HG02885 (cell line): ENCODE measurements at regions not wholly inside any gene's neighbourhood (a gene's known extent, or its start where the extent isn't known, plus 50 kb on each side); places are given as distances from the start of the nearest gene placed in this dataset.

Experiments
- ATAC-seq: cut with Tn5 transposase; IDR thresholded peaks from one replicate; pipeline ENCODE4 v1.9.1; 2021; ENCODE audit warnings: mild to moderate bottlenecking; ENCODE audit not compliant: unreplicated experiment, poor library complexity

DNA sequence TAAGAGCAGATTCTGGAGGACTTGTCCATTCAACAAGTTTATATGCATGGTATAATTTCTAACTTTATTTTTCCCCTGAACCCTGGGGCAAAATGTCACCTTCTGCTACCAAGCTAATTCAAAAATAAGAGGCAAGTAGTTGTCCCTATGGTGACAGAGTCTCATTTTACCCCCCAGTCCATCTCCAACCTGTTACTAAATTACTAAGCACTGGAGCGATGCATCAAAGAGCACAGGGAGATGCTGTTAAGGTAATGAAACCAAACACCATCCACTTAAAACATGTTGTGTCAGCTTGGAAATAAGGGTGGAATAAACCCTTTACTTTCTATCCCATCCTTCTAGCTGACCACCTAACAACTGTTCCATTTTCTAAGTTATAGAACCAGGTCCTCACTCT is 417.4 kb upstream of the ATP11B start:
- ATAC-seq, result no peak

DNA sequence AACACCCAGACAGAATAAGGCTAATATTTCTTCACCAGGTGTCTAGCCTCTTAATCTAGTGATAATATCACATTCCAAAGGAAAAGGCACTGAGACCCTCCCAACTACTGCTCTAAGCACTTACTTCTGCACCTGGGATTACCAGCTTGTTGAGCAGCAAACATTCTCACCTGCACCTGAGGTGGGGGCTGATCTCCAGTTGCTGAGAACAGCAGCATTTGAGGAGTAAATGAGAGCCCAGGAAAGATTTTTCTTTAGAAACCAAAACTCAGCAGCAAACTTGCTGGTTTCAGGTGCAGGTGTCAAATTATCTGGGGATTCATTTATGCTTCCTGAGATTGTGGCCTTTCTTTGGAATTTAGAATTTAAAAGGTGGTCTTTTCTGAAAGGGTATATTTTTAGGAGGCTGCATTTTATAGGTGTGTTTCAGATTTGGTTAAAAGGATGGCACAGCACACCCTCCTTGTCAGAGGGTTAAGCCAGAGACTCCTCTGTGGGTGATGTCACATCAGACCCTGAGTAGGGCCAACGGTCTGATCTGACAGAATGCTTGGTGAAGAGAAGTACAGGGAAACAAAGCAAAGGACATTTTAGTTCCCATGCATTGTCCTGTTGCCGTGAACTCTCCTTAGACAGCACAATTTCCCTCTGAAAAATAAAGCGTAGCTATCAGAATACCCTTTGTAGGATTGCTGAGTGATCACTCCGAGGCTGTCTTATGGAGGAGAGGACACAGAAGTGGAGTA is 411.0 kb upstream of the ATP11B start:
- no peak for ATAC-seq

DNA sequence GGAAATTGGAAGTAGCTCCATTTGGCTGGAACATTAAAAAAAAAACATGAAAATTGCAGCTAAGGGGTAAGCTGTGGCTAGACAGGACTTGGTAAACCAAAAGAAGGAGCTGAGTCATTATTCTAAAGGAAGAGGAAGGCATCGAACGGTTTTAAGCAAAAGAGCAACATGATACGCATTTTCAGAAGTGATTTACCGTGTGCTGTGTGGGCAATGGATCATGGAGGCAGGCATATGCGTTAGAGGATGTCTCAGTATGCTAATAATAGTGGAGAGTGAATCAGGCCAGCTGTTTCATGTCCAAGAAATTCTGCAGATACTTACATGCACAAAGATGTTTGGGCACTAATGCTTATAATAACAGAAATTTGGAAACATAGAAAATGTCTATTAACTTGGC is 409.1 kb upstream of the ATP11B start:
- ATAC-seq, result no peak

DNA sequence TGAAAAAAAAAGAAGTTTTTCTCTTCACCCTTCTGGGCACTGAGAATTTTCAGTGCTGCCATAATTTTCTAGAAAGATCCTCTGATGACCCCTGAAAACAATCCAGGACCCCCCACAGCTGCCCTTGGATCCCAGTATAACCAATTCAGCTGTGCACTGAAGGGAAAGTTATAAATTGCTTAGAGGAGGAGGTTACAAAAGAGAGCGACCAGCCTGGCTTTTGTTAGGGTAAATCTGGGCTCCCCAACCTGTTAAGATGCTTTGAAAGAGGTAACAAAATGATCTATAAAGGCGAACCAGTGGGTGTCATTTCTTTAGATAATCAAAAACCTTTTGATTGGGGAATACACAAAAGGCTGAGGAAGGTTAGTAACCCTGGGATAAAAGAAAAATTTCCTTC is 407.9 kb upstream of the ATP11B start:
- ATAC-seq, result no peak

DNA sequence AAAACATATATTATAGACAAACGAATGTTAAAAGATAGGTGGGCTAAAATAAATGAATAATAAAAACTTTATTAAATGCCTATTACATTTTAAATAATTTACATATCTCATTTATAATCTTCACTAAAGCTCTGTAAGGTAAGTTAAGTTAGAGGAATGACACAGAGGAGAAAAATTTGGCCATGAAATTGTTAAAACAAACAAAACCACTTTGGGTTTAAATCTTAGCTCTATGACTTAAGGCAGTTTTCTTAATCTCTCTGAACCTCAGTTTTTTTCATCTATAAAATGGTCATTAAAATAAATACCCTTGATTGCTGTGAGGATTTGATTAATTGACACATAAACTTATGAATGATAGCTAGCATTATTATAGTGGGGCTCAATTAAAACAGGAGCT is 404.8 kb upstream of the ATP11B start:
- no peak for ATAC-seq

DNA sequence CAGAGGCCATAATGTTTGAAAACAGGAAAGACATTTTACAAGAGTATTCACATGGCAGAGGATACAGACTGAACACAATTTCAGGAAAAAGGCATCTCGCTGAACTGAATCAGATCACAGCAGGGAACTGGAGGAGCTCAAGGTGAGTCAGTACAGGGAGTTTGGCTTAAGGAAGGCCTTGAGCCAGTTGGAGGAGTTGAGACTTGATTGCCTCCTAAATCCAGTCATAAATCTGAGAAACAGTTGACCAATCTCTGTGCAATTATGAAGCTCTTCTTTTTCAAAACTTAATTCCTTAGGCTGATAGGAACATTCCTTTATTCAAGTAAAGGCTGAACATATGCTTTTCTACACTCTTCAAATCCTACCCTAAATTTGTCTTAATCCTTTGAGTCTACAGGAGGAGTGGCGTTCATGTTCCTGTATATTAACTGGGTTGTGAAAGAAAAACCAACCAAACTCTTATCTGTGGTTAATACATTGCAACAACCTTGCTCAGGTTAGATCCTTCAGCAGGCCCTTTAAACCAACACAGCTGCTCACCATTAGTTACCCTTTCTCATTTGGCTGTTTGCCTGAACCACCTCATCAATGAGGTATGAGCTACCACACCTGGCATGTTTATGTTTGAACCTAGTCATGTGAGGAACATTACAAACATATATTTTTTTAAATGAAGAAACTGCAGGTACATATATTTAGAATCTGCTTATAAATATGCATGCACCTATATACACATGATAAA is 404.1 kb upstream of the ATP11B start:
- no peak for ATAC-seq

DNA sequence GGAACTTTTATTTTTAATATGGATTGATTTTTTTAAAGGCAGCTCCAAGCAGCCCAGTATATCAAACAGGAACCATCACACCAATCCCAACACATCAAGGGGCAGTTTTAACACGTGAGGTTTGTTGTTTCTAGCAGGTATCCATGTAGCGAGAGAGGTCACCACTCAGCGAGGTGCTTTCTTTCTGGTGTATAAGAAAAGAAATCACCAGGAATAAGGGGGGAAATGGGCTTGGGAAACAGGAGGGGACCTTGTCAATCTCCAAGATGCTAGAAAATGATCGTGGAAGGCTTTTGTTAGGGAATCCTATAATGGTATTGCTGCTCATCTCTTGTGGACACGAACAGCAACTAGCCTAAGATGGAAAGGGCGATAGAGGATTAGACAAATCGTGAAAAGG is 402.9 kb upstream of the ATP11B start:
- ATAC-seq, result no peak

DNA sequence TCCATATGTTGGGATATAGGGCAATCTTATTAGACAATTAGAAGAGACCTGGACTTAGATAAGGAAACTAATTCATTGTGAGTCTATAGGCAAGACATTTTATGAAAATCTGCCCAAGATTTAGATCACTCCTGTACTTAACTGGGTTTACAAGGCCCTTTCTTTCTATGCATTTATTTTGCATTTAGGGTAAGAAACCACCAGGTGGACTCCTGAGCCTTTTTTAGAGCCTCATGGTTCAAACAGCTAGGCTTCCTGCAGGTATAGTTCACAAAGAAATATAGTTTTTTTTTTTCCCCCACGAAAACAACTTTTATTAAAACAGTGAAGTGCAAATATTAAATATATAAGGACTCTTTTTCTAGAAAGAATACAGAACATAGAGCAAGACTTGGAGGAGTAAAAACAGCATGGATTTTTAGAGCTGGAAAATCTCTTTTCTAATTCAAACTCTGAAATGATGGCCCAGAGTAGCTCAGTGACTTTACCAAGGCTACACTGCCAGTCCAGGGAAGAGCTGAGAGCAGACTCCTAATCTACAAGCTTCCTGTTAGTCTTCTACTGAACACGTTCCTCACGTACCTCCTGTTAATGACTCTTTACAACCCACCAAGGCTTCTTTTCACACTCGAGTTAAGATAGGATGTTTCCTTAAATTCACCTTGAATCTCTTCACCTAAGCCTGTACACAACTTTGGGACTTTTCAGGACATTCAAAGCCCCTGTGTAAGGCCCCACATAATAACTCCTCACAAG is 400.9 kb upstream of the ATP11B start:
- no peak for ATAC-seq

DNA sequence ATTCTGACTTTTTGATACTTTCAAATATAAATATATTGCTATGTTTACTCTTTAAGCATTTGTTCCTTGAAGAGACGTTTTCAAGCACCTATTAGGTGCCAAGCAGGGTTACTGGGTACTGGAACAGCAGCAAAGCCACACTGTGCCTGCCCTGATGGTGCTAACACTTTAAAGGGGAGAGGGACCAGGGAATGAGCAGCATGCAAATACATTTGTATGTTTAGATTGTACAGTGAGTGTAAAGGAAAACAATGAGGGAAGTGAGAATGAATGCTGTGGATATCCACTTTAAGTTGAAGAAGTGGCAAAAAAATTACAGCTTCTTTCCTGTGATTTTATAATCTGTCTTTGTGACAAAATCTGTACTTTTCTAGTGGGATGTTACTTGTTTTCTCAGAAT is 400.2 kb upstream of the ATP11B start:
- no peak for ATAC-seq

DNA sequence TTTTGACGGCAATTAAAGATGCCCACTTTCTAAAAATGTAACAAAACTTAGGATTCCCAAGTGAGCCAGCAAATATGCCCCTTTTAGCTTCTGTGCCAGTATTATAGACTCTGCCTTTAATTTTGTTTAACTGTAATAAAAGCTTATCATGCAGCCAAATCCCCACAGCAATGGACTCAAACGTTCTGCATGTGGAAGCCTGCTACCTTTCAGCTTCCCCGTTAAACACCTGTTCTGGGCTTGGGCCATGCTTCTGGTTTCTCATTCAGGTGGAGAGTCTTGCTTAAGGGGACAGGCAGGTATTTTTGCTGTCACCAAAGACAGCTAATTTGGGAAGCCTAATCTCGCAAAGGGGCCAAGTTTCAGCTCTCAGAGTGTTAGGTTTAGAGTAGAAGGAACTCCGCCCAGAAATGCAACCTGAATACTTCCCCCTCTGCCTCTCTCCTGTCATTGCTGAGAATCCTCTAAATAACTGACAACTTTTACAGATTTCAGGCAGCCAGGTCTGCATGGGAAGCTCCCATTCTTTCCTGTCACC is 399.4 kb upstream of the ATP11B start:
- no peak for ATAC-seq

DNA sequence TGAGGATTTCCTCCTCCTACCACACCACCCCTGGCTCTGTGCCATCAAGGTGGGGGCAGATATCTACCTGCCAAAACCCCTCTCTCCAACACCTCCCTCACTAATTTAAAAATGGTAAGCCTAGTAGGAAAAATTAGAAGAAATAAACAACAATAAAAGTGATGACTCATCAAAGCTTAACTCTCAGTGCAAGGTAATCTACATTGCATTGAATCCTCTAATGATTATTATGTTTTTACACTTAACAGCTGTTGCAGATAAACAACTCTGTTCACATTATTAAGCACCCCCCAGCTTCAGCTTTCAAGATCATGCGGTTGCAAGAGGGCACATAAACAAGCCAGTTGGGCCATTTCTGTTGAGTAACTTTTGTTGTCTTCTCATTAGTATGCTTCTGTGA is 396.1 kb upstream of the ATP11B start:
- no peak for ATAC-seq

DNA sequence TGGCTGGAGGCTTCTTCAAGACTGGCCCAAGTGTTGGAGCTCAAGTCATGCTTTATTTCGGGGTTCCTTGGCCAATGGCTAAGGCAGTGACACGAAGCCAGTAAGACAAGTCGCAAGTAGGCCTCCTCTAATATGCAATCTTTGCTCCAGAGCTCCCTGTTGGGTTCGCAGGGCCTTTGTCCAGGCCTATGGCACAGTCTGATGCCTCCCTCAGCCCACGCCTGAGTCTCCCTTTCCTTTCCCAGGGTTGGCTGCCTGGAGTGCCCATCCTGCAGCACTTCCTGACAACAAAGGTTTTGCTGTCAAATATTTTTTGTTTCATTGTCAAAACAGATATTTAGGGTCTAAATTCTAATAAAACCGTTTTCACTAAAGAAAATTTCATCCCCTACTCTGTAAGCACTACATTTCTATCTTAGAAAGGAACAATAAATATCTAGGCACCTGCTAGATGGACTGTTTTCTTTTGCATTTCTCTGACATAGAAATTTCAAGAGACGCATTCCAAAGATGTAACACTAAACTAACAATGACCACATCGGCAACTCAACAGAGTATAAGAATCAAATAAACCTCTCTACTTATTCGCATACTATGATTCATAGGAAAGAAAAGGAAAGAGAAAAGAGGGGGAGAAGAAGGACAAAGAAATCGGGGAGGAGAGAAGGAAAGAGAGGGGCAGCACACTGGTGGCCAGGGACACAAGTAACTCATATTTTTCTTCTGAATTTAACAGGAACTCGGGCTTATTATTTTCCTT is 393.1 kb upstream of the ATP11B start:
- ATAC-seq, result no peak

DNA sequence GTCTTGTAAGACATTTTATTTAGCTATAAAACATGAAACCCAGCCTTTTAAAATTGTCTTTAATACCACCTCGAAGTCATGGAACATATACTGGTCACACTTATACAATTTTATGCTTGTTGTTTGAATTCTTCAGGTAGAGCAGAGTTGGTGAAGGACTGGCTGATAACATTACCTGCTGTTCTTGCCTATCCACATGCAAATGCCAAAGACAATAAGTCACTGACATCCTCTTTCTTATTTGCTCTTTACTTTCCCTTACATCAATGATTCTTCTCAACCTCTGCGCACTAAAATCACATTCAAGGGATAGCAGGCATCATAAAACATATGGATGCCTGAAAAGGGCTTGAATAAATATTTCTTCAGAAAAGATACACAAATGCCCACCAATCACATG is 392.5 kb upstream of the ATP11B start:
- no peak for ATAC-seq

DNA sequence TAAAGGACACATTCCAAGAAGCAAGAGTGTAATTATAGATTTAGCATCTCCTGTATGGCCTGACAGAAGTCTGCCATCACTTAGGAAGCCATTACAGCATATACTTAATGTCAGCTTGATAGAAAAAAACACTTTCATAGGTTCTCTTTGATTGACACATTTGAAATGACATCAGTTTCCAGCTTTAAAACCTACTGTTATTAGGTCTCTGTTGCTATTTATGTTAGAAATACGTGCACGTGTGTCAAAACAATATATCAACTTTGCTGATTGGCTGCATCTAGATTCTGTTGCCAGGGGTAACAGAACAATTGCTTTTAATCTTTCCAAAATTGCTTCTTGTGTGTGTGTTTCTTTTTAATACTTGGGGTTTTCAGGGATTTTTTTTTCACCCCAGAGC is 389.3 kb upstream of the ATP11B start:
- no peak for ATAC-seq

DNA sequence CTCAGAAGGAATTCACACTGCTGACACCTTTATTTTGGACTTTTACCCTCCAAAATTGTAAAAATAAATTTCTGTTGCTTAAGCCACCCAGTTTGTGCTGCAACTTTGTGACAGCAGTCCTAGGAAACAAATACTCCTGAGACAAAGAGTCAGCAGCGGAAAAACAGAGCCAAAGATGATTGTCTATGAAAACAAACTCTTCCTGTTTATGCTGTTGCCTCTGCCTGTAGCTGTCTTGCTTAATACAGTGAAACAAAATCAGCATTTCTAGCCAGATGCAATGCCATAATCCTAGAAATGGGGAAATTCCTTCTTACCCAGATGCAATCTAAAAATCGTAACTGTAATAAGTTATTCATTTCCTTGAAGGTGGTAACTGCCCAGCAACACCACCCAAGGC is 387.5 kb upstream of the ATP11B start:
- ATAC-seq, result no peak

DNA sequence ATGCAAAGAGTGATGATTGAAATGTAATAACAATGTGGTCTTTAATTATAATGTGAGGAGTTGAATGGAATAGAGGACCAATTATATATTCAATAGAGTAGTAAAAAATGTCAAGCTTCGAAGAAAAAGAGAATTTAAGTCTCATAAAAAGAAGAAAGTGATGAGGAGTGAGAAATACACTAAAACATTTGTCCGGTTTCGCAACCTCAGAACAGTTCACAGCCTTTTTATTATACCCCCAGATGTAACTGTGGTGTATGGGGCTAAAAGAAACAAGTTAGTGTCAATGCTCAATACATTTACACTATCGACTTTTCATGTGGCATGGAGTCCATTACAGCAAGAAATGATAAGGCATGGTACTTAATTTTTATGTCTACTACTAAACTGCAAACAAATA is 386.5 kb upstream of the ATP11B start:
- ATAC-seq, result no peak

DNA sequence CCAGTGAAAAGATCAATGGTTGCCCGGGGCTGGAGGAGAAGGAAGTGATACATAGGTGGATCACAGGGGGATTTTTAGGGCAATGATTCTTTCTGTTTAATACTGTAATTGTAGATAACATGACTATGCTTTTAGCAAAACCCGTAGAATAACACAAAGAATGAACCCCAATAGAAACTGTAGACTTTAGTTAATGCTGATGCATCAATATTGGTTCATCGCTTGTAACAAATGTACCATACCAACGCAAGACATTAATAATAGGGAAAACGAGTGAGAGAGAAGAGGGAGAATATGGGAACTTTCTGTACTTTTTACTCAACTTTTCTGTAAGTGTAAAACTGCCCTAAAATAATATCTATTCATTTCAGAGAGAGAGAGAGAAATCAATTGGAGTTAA is 383.3 kb upstream of the ATP11B start:
- ATAC-seq, result no peak

DNA sequence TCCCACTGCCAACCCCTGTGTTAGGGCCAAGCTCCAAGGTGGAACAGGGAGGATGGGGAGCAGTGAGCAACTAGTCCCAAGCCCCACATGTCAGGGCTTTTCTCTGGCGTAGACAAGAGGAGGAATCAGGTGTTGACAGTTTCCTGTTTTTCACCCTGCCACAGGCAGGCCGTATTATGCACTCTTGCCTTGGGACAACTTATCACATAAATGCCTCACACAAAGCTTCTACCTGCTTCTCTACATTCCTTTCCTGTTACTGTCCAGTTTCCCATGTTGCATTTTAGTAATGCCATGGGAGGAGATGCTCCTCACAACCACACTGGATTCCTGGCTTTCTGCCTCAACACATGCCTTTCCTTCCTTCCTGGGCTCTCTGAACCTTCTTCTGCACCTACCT is 381.2 kb upstream of the ATP11B start:
- ATAC-seq, result no peak

DNA sequence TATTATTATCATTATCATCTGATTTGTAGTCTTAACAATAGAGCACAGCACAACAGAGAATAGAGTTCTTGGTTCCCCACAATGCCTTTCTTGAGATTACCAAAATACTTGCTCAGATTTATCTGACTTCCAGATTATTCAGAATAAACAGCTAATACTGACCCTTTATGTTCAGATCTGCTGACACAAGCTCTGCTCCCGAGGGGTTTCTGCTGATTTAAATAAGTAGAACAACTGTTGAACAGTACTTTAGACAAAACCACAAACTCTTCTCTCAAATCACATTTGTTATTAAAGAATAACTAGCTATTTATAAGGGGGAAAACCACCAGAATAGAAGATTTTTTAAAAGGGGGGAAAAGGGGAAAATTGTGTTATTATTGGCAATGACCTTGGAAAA is 380.2 kb upstream of the ATP11B start:
- no peak for ATAC-seq

DNA sequence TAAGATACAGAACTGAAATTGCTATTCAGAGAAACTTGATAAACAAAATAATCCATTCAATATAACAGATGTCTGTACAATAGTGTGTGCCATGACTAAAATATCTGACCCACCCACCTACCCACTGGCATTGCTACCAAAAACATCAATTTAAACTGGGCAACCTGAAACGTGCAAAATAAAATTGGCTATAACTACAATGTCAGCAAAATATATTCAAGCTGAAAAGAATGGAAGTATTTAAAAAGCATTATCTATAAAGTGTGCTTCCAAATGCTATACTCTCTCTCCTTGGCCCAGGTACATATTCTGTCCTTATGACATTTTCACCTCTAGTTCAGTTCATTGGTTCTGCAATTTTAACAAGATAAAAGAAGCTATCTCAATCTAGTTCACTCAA is 379.6 kb upstream of the ATP11B start:
- ATAC-seq, result no peak
